ENCODE measurements at regions not wholly inside any gene's neighbourhood (a gene's known extent, or its start where the extent isn't known, plus 50 kb on each side); places are given as distances from the start of the nearest gene placed in this dataset.

- DNase-seq (ENCODE audit: low read depth) = no peak
Measured at GRCh38 chr19:28019371-28019770, 1193.6 kb downstream of the UQCRFS1 start.

- no peak for DNase-seq (ENCODE audit: low read depth)
Measured at GRCh38 chr19:28018499-28018898, 1194.5 kb downstream of the UQCRFS1 start.

- DNase-seq (ENCODE audit: low read depth) = no peak
Measured at GRCh38 chr19:28014615-28015405, 1198.1 kb downstream of the UQCRFS1 start.

- no peak for DNase-seq (ENCODE audit: low read depth)
Measured at GRCh38 chr19:28012361-28012760, 1200.6 kb downstream of the UQCRFS1 start.

- DNase-seq (ENCODE audit: low read depth) = no peak
Measured at GRCh38 chr19:28010656-28011055, 1202.3 kb downstream of the UQCRFS1 start.

- no peak for DNase-seq (ENCODE audit: low read depth)
Measured at GRCh38 chr19:28009696-28010095, 1203.3 kb downstream of the UQCRFS1 start.

GRCh38 chr19:28008695-28009094, 1204.3 kb downstream of the UQCRFS1 start:
- no peak for DNase-seq (ENCODE audit: low read depth)

- DNase-seq (ENCODE audit: low read depth) = no peak
Measured at GRCh38 chr19:28003543-28003942, 1209.4 kb downstream of the UQCRFS1 start.

GRCh38 chr19:27997069-27997468, 1215.9 kb downstream of the UQCRFS1 start:
- no peak for DNase-seq (ENCODE audit: low read depth)

GRCh38 chr19:27993619-27994570, 1219.1 kb downstream of the UQCRFS1 start:
- DNase-seq (ENCODE audit: low read depth) = no peak

GRCh38 chr19:27986299-27986698, 1226.7 kb downstream of the UQCRFS1 start:
- no peak for DNase-seq (ENCODE audit: low read depth)

GRCh38 chr19:27975419-27976005, 1237.4 kb downstream of the UQCRFS1 start:
- DNase-seq (ENCODE audit: low read depth) = no peak

- DNase-seq (ENCODE audit: low read depth) = peak; percentile 7
Measured at GRCh38 chr19:27974082-27974513, 1238.9 kb downstream of the UQCRFS1 start.

- peak; percentile 31 for DNase-seq (ENCODE audit: low read depth)
Measured at GRCh38 chr19:27972291-27973040, 1240.5 kb downstream of the UQCRFS1 start.

- no peak for DNase-seq (ENCODE audit: low read depth)
Measured at GRCh38 chr19:27971869-27972268, 1241.1 kb downstream of the UQCRFS1 start.

GRCh38 chr19:27971071-27971470, 1241.9 kb downstream of the UQCRFS1 start:
- peak; percentile 1 for DNase-seq (ENCODE audit: low read depth)

- DNase-seq (ENCODE audit: low read depth) = peak; percentile 15
Measured at GRCh38 chr19:27966390-27966816, 1246.5 kb downstream of the UQCRFS1 start.

- no peak for DNase-seq (ENCODE audit: low read depth)
Measured at GRCh38 chr19:27964185-27964584, 1248.8 kb downstream of the UQCRFS1 start.

GRCh38 chr19:27962264-27962663, 1250.7 kb downstream of the UQCRFS1 start:
- DNase-seq (ENCODE audit: low read depth) = no peak

GRCh38 chr19:27955485-27956480, 1257.2 kb downstream of the UQCRFS1 start:
- no peak for DNase-seq (ENCODE audit: low read depth)

All from ELR (cell line).